ENCODE measurements at regions not wholly inside any gene's neighbourhood (a gene's known extent, or its start where the extent isn't known, plus 50 kb on each side); places are given as distances from the start of the nearest gene placed in this dataset.

DNA sequence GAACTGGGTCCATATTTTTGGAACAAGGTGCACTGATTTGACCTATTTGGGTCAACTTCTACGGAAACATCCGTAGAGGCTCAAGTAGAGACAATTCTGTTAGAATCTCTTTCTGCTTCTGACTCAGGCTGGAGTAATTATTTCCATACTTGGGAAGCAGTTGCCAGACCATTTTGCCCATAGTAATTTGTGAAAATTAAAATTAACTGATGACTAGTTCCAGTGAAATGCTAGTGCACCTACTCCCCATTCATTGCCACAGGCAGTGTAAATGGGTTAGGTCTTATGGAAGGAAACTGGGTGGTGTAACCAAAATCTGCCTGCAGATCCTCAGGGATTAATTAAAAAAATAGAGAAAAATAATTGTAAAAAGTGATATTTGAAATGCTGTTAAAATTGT lies 201.1 kb downstream of the TENT4A start:
- TF ChIP-seq, protein P1, sequence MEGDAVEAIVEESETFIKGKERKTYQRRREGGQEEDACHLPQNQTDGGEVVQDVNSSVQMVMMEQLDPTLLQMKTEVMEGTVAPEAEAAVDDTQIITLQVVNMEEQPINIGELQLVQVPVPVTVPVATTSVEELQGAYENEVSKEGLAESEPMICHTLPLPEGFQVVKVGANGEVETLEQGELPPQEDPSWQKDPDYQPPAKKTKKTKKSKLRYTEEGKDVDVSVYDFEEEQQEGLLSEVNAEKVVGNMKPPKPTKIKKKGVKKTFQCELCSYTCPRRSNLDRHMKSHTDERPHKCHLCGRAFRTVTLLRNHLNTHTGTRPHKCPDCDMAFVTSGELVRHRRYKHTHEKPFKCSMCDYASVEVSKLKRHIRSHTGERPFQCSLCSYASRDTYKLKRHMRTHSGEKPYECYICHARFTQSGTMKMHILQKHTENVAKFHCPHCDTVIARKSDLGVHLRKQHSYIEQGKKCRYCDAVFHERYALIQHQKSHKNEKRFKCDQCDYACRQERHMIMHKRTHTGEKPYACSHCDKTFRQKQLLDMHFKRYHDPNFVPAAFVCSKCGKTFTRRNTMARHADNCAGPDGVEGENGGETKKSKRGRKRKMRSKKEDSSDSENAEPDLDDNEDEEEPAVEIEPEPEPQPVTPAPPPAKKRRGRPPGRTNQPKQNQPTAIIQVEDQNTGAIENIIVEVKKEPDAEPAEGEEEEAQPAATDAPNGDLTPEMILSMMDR (IDR thresholded peaks at IDR 0.05; ENCODE audit: low read length): no peak
- no peak for TF ChIP-seq EZH2 (IDR thresholded peaks at IDR 0.05; ENCODE audit: borderline replicate concordance, low read length)
